NCI-H2227 (cell line): ENCODE measurements at regions not wholly inside any gene's neighbourhood (a gene's known extent, or its start where the extent isn't known, plus 50 kb on each side); places are given as distances from the start of the nearest gene placed in this dataset.

Experiments
- DNase-seq: peaks from one replicate; lab custom pipeline; 2025; ENCODE audit not compliant: unreplicated experiment; lab: John Stamatoyannopoulos, UW

DNA sequence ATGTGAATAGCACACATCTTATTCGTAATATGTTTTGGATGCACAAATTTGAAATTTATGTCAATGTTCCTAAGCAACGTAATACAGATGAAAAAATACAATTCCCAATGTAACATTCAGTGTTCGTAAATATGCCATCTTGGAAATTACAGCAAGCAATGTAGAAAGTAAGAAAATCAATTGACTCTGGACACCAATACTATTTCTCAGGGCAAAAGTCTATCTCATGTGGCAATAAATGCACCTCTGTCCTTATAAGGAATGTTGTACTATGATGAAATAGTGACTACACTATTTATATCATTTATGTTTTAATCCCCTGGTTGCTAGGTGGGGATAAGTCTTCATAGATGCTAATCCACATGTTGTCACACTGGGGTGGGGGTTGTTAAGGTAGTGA is 251.2 kb downstream of the GXYLT1 start:
- no peak for DNase-seq

DNA sequence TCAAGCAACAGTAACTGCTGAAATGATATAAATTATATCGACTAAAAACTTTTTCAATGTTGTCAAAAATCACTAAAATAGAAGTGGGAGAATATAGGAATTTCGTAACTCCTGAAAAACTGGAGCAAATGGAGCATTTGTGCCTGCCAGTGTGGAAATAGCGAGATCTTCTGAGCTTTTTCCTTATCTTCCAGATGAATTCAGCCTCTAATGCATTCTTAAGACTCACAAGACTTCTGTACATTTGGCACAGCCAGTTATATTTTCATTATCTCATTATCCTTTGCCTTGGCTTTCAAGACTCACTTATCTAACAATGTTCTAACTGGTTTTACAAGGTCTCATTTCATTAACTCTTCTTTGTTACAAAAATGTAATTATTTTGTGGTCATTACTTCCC is 252.4 kb downstream of the GXYLT1 start:
- no peak for DNase-seq

DNA sequence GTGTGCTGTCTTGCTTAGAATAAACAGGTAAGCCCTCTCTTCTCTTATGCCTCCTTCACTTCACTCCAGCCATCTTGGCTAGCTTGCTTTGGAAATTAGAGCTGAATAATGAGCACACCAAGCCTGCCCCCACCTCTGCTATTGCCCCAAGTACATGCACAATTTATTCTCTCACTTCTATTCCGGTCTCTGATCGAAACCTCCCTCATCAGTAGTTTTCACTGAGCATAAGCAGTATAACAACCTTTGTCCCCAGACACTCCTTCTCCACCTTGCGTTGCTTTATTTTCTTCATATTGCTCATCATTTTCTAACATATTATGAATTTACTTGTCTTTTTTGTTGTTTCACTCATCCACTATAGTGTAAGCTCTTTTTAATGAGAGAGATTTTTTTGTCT is 253.4 kb downstream of the GXYLT1 start:
- DNase-seq, result no peak

DNA sequence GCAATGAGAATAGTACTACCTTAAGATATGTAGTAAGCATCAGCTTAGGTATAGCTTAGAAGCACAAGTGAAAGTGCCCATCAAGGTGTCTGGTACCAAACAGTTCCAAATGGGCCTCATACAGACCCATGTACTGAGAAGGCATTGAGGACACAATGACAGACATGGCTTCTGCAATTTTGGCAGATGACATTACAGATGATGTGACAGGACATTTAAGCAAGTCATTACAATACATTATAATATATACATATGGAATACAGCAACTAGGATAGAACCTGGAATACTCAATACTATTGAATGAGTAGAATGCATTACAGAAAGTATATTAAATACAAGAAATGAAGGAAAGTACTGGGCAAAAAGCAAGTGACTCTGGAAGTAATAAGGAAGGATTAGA is 256.4 kb downstream of the GXYLT1 start:
- DNase-seq, result no peak

- DNase-seq, result no peak
Observed at GRCh38 chr12:41881891-41882805, 262.5 kb downstream of the GXYLT1 start.

DNA sequence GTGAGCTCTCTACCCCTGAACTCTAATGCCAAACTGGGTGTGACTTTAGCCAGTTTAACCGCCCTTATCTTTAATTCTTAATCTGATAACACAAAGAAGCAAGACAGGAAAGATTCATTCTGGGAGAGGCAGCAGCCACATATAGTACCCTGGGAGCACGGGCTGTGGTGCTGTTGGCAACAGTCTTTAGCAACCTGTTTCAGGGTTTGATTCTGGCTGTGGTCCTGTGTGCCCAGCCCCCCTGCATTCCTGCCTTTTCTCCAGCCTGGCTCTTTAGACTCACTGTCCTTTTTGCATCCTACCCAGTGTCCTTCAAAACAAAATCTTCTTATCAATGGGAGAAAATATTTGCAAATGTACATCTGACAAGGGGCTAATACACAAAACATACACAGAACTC is 275.2 kb downstream of the GXYLT1 start:
- DNase-seq, result no peak

- no peak for DNase-seq
Observed at GRCh38 chr12:41866878-41867430, 277.7 kb downstream of the GXYLT1 start.

DNA sequence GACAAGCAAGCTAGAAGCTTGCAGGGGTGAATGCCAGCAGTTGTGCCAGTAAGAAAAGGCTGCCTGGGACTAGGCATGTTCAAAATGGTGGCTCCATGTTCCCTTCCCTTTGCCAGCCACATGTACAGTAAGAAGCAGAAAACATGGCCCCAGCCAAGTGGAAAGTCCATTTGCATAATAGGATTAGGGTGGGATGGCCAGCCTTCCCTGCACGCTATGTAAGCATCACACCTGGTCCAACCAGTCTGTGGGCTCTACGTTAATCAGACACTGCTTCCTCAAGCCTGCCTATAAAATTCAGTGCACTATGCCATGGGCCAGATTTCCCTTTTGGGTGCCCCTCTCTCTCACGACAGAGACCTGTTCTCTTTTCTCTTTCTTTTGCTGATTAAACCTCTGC is 288.4 kb downstream of the GXYLT1 start:
- DNase-seq, result no peak

DNA sequence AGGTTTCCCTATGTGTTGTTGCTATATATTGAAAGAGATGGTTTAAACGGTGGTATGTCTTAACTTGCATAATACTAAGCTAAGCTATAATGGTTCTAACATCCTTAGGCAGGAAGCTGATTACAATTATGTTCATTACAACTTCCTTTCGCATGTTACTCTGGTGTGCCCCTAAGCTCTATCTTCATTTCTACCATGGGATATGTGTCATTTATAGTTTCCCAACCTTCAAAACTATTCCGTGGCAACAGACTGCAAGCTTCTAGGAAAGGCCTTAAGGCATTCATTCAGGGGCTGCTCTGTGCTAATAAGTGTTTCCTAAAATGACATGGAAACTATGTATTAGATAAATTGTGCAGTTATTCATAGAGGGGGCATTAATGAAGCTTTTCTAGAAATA is 294.6 kb downstream of the GXYLT1 start:
- no peak for DNase-seq

DNA sequence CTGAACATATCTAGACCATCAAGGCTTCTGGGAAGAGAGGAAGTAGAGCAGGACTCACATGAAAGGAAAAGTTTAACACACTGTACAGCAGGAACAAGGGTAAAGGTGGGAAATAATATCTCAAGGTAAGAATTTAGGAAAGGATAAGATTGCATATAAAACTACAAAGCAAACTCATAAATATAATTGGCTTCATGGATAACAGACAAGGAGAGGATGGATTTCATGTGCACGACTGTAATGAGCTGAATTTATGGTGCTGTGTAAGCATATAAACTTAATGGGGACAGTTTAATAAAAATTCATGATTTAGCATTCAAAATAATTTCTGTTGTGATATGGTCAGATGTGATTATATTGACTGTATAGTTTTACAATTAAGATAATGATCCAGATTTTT is 298.0 kb downstream of the GXYLT1 start:
- no peak for DNase-seq

- no peak for DNase-seq
Observed at GRCh38 chr12:41836416-41836815, 308.3 kb downstream of the GXYLT1 start.

GRCh38 chr12:41835556-41835955 is 309.1 kb downstream of the GXYLT1 start:
- DNase-seq, result no peak

- DNase-seq, result no peak
Observed at GRCh38 chr12:41819948-41820347, 324.7 kb downstream of the GXYLT1 start.

DNA sequence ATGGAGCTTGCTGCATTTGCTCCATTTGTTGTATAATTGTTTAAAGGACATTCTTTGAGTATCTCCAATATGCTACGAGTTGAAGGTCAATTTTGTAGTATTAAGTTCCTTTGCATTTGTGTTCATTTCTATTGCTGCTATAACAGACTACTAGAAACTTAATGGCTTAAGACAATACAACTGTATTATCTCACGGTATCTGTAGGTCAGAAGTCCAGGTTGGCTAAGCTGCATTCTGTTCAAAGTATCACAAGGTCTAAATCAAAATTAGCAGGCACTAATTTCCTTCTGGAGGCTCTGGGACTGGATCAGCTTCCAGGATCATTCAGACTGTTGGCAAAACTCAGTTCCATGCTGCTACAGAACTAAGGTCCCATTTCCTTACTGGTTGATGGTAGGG is 340.6 kb downstream of the GXYLT1 start:
- DNase-seq, result no peak

DNA sequence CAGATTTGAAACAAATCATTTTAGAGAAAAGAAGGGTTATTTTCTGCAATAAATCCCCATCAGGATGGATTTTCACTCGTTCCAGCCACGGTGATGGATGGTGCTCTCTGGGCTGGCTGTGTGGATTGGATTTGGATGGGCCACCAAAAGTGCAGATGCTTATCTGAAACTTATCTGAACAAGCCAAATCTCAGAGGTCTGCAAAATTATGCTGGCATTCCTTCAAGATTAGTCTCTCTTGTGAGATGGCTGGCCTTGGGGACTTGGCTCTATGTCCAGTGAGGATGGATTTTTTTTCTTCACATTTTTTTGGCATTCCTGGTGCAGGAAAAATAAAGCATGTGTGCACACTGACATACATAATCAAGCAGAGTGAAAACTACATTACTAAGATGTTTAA is 341.9 kb downstream of the GXYLT1 start:
- DNase-seq, result no peak

GRCh38 chr12:41801261-41801660 is 343.4 kb downstream of the GXYLT1 start:
- DNase-seq, result no peak

- DNase-seq, result no peak
Observed at GRCh38 chr12:41799671-41800070, 345.0 kb downstream of the GXYLT1 start.

GRCh38 chr12:41795910-41796309 is 348.8 kb downstream of the GXYLT1 start:
- DNase-seq, result no peak

GRCh38 chr12:41795051-41795600 is 349.5 kb downstream of the GXYLT1 start:
- no peak for DNase-seq

- DNase-seq, result peak; percentile 7
Observed at GRCh38 chr12:41794336-41794735, 350.3 kb downstream of the GXYLT1 start.

DNA sequence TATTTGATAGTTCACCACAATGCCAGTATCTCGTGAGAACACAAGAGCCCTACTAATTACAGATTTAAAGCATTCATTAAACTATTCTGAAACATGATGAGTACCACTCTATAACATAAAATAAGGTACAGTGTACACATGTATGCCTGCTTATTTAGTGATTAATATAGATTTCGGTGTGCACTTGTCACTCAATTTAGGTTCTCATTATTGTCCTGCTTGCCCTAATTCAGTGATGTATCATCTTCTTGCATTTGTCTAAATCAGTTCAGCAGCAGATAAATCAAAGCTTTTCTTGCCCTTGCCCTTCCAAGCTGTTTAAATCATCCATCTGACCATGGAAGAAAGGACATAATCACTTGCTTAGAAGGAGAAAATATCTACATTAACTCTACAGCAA is 359.7 kb downstream of the GXYLT1 start:
- DNase-seq, result no peak

DNA sequence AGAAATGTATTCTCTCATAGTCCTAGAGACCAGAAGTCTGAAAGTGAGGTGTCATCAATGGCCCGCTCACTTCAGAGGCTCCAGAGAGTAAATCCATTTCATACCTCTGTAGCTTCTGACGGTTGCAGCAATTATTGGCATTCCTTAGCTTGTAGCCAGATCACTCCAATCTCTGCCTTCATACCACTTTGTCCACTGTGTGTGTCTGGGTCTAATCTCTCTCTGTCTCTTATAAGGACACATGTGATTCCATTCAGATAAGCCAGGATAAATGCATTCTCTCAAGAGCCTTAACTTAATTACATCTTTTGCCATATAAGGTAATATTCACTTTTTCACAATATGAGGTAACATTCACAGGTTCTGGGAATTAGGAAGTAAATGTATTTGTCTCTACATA is 365.7 kb downstream of the GXYLT1 start:
- DNase-seq, result no peak
